ENCODE measurements at regions not wholly inside any gene's neighbourhood (a gene's known extent, or its start where the extent isn't known, plus 50 kb on each side); places are given as distances from the start of the nearest gene placed in this dataset.

DNA sequence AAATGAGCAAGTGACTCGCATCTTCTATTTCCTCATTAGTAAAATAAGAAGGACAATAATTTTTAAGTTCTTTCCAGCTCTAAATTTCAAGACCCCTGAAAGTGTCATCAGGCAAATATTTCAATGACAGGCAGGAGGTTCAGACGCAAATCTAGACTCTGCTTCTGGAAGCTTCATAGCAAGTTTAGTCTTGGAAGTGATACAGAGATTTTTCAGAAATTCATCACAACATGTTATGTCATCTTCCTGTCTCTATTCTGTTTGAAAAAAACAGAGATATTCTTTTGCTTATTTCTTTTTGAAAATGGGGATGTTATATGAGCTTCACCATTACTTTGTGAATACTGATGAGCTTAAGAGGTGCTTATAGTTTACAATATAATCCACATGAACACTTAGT, 74.0 kb downstream of the C3orf85 start:
- ChIA-PET POLR2A (no interaction called here), CTCF (no interaction called here)

DNA sequence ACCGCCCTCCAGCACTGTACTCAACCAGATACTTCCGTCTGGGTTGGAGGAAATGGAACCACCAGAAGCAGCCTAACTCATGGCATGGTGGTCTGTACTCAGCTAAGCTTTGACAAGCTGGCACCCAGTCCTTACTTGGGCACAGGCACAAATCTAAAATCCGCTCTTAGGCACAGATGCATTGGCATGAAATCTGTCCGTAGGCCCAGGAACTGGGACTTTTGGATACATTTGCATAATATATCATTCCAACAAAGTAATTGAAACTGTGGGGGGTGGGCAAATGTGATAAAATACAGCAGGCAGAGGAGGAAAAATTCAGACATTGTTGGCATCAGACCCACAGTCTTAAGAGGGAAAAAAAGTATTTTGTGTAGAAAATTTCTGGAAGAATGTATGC, 75.4 kb downstream of the C3orf85 start:
- CTCF ChIA-PET, result no interaction called here
- POLR2A ChIA-PET, result no interaction called here

- POLR2A ChIA-PET, result no interaction called here
Measured at GRCh38 chr3:109213321-109213720, 76.8 kb downstream of the C3orf85 start.

DNA sequence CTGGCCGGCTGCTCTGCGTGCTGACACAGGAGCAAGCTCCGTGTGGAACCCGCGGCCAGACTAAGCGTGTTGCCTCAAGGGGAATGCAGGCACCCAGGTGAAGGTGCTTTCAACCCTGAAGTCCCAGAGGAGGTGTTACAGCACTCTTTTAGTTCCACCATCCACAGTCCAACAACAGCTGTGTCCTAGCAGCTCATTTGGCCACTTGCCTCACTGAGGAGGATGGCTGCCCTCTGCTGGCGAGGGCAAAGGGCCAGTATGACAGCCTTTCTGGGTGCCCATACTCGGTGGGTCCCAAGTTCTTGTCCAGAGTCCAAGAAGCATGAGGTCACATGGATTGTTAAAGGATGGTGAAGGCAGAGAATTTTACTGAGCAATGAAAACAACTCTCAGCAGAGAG, 87.8 kb downstream of the C3orf85 start:
- ChIA-PET POLR2A (no interaction called here), CTCF (interaction anchor here (0.6 kb wide), 1 partner anchor 93 kb away, joined by 3 read pairs; no protein-coding TSS in a partner anchor)

More at GRCh38 chr3:109213321-109213720, 76.8 kb downstream of the C3orf85 start:
- CTCF ChIA-PET, result no interaction called here

- ChIA-PET CTCF (no interaction called here), POLR2A (no interaction called here)
Measured at GRCh38 chr3:109225516-109225915, 89.0 kb downstream of the C3orf85 start.

DNA sequence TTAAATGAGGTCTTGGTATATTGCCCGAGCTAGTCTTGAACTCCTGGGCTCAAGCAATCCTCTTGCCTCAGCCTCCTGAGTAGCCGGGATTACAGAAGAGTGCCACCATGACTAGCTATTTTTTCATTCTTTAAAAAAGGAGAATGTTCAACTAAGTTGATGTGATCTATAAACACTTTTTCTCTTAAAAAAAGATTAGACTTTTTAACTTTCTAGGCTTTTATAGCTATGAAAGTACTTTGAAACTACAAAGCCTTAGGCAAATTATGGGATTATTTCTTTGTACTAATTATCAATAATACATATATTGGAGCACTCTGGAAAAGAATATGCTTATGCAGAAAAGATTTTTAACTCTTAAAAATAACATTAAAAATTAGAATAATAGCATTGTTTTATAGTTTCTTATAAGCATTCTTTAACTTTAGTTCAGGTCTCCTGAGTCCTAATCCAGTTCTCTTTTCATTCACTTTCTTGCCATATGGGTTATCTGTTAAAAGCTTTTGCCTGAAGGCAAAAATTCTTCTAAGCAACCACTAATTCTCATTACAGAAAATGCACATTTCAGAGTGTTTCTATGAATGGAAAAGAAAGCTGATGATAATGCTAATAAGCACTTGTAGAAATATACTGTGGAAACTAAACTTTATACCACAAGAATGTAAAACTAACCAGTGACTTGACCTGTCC, 87.8 kb downstream of the DPPA2 start:
- CTCF ChIA-PET, result no interaction called here
- POLR2A ChIA-PET, result no interaction called here

- ChIA-PET CTCF (no interaction called here), POLR2A (no interaction called here)
Measured at GRCh38 chr3:109229174-109229847, 87.0 kb downstream of the DPPA2 start.

GRCh38 chr3:109234300-109234699, 82.0 kb downstream of the DPPA2 start:
- ChIA-PET CTCF (no interaction called here), POLR2A (no interaction called here)

DNA sequence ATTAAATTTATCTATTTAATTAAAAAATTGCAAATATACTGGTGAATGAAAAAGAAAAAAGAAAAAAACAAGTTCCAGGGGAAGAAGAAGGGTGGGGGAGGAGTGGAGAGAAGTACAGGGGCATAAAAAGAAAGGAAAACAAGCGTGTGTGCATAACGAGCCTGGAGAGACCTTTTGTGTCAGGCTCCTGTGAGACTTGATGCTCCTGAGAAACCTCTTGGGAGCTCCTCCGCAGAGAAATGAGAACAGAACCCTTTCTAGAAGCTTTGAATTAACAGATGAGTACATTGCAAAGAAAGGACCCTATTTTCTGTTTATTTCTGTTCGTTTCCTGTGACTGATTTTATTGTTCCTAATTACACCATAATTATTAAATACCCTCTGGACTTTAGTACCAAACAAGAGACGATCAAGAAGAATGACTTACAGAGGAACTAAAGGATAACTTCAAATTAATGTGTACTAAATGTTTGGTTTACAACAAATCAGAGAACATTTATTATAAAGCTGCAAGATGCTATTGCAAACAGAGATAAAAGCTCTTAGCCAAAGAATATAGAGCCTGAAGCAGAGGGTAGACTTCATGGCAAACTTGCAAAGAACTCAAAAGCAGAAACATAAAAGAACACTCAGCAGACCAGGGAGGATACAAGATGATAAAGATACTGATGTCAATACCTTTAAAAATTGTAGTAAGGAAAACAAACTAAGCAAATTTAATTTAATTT, 74.7 kb downstream of the DPPA2 start:
- ChIA-PET CTCF (no interaction called here), POLR2A (no interaction called here)

- CTCF ChIA-PET, result no interaction called here
- POLR2A ChIA-PET, result no interaction called here
Measured at GRCh38 chr3:109242187-109242523, 74.2 kb downstream of the DPPA2 start.

Data from activated CD8-positive, alpha-beta memory T cell treated with anti-CD3 and anti-CD28 coated beads for 36 hours (primary cell).